GM18508 (cell line): ENCODE measurements at regions not wholly inside any gene's neighbourhood (a gene's known extent, or its start where the extent isn't known, plus 50 kb on each side); places are given as distances from the start of the nearest gene placed in this dataset.
"Not testable (repeated sequence)": the region's sequence is repeated elsewhere in the genome, so short reads cannot be mapped to it uniquely, and the experiment has no call there.

ENCODE experiments used
- ATAC-seq: cut with Tn5 transposase; IDR thresholded peaks from one replicate; pipeline ENCODE4 v1.9.1; 2021; ENCODE audit warnings: moderate number of reproducible peaks; ENCODE audit not compliant: insufficient read depth, unreplicated experiment

DNA sequence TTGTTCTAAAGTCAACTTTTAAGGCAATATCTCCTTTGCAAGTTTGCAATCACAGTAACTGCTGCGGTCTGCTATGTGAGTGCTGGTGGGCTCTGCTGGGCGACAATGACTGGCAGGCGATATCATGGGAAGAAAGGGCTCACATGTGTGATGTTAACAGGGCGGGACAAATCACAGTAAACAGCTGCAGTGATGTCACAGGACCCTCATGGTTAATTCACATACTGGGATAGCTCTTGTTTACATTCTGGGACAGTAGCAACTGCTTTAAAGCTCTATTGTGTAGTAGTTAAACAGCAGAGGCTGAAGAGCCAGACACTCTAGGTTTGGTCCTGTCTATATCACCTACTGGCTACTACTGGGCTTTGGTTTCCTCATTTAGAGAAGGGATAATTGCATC, 257.2 kb upstream of the ASIC2 start:
- no peak for ATAC-seq

DNA sequence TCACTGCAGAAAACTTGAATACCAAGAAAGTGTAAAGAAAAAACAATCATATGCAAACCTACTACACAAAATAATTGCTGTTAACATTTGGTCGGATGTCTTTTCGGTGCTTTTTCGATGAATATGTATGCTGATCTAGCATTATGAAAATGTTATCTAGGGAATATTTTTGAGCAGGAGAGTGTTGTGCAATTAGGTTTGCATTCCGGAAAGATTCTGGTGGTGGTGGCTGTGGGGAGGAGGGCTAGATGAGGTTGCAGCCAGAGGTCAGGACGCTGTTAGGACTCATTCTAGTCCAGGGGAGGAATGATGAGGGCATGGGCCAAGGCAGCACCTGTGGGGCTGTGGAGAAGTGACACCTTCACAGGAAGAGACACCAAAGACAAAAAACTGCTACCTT, 258.0 kb upstream of the ASIC2 start:
- ATAC-seq, result no peak

DNA sequence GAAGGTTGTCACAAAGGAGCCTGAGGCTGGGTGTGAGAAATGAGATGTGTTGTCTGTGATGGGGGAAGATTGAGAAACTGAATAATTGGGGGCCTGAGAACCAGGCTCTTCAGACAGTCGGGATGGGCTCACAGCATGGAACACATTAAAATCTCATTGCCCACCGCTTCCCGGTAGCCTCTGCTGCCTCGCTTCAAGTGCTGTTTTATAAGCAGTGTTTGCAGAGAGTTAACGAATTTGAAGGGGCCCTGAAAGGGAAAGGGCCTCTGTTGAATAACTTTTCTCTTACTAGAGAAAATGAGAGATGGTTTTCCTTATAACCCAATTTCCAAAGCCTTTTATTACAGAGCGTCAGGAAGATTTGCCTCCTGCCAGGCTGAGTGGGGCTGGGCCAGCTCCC, 258.8 kb upstream of the ASIC2 start:
- ATAC-seq, result no peak

DNA sequence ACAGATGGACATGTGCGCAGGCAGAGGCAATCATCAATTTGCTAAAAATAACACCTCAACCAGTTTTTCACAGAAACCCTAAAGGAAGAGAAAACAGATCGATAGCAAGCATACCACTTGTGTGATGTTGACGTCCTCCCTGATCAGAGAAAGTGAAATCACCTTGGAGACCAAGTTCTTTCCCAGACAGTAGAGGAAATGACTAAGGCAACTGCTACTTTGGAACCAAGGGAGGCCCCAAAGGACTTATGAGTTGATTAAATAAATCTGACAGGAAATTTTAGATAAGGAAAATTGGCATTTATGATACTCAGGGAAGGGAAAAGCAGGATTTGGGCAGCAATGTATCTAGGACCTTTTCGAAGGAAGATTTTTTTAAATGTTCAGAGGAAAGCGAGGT, 267.1 kb upstream of the ASIC2 start:
- no peak for ATAC-seq

DNA sequence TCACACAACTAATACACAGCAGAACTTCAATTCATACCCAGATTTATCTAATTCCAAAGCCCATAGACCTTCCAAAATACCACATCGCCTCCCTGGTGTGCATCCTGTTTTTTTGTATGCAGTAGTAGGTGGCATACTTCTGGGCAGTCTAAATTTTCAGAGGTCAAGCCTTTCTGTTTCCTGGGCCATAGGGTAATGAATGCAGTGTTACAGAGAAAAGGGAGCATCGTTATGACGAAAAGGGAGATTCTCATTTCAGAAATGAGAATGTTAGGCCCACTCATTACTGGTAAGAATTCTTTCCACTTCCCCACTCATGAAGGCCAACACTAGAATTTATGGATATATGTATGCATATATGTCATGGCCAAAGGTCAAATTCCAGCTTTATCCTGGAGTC, 267.8 kb upstream of the ASIC2 start:
- no peak for ATAC-seq

DNA sequence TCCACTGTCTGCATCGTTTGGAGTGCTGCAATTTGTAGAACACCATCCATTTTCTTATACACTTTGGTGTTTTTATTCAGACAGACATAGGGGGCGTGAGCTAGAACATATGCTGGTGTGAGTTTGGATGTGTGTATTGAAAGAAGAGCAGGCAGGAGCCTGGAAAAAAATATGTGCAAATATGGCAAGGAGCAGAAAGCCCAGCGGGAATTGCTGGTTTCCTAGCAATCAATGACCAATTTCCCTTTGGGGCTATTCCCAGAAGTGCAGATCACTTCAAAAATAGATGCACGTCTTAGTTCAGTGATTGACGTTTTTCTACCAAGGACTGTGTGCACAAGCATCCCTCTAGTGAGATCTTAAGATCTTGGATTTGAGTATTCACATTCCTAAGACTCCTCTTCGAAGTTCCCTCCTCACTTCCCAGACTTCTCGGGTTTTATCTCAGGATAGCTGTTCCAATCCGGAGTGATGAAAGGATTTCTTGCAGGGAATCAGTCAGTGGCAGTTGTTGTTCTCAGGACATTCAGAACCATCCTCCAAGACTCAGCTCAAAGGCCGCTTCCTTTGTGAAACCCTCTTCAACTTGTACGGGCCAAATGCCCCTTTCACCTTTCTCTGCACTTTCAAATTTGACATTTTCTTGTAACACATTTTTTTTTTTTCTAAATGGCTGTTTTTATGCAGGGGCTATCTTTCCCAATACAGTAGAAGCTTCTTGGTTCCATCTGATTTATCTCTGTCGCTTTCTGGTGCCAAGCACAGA, 268.7 kb upstream of the ASIC2 start:
- ATAC-seq, result no peak

DNA sequence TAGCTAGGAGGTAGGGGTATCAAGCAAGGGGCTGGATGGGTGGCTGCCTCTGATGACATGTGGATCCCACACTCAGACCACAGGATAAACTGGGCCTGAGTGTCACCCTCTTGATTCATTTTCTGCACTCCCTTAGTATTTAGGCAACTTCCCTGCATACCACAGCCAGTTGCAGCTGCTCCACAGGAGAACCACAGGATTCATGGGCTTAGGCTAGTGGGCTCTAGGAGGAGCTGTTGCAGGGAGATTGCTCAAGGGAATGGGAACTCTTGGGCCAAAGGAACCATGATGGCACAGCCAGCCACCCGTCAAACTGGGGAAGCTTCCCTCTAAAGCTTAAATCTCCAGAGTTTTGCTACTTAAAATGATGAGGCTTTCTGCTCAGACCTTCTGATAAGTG, 269.7 kb upstream of the ASIC2 start:
- ATAC-seq, result no peak

DNA sequence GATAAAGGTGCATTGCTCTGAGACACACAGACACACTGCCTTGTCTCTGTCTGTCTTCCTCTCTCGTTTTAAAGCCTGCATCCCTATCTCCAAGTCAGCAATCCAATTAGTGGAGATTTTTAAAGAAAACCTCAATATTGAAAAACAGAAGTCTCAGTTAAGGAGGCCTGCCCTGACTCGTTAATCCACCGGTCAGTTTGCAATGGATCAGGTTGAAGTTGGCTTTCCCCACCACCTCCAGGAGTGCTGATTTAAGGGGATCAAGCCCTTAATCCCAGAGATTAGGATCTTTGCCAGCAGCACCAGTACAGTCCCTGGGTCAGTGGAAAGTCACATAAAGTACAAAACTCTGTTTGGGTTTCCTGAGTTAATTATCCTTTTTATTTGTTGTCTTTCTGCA, 271.1 kb upstream of the ASIC2 start:
- no peak for ATAC-seq

DNA sequence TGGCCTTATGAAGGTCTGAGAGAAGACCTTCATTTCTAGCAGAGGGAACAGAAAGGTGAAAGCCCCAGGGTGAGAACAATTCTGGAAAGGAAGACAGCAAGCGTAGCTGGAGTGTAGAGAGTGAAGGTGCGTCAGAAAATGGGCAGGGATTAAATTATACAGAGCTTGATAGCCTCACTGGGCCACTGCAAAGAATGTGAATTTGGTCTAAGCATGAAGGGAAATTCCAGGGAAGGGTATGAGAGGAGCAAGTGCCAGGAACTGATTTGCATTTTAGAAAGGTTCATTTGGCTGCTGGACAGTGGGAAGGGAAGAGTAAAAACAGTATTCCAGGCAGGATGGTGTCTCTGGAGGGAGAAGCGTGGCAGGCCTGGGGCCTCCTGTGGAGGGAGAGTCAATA, 274.1 kb upstream of the ASIC2 start:
- no peak for ATAC-seq

DNA sequence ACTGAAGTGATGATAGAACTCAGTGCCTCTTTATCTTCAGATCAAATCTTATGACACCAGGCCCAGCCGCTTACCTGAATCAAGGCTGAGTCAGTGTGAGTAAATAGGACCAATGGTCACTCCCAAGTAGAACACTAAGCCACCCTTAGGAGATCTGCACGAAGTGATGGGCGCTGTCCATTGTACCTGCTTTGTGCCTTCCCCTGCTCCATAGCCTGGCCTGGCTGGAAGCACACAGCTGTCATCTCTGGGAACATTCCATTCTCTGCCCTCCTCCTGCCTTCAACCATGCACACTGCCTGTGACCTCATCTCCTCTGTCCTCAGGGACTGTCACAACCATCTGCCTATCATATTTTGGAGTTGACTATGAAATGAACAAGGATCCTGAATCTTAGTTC, 279.5 kb upstream of the ASIC2 start:
- ATAC-seq, result no peak

DNA sequence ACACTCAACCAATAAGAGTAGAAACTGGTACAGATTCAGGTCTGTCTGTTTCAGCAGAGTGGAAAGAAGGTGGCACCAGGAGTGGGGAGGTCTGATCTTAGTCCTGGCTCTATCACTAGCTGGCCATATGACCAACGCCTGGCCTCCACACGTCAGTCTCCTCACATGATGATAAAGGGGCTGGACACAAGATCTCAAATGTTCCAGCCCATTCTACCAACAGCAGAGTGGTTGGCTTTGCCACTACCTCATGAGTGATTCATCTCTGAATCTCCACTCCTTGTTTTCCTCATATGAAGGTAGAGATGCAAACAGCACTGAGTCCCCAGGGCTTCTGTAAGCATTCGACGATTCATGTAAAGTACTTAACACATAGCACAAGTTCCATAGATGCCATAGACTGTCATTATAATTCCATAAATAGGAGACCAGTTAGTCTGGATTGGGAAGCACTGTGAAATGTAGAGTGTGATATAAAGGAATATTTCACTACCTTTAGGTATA, 281.9 kb upstream of the ASIC2 start:
- ATAC-seq, result no peak

DNA sequence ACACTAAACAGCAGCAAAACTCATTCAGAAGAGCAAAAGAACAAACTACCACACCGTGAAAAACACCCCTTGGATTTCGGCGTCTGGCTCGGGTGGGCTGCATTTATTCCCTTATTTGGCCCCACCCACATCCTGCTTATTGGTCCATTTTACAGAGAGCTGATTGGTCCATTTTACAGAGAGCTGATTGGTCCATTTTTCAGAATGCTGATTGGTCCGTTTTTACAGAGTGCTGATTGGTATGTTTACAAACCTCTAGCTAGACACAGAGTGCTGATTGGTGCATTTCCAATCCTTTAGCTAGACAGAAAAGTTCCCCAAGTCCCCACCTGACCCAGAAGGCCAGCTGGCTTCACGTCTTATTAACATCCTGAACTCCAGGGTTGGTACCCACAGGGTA, 286.6 kb upstream of the ASIC2 start:
- not testable (repeated sequence) for ATAC-seq

DNA sequence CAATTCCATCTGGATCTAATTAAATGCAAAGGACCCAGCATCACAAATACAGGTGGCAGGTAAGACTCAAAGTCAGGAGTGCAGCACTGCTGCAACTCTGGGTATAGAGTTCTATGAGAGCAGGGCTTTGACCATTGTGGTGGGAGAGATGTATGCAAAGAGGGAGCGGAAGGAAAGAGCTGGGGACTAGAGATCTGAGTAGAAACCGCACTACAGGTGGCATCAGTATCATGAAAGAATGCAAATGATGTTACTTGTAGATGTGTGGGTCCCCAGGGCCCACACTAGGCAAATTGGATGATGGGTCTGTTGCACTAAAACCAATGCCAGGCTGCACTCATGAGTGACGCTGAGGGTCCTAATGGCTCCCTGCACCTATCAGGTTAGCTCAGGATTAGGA, 287.1 kb upstream of the ASIC2 start:
- no peak for ATAC-seq

DNA sequence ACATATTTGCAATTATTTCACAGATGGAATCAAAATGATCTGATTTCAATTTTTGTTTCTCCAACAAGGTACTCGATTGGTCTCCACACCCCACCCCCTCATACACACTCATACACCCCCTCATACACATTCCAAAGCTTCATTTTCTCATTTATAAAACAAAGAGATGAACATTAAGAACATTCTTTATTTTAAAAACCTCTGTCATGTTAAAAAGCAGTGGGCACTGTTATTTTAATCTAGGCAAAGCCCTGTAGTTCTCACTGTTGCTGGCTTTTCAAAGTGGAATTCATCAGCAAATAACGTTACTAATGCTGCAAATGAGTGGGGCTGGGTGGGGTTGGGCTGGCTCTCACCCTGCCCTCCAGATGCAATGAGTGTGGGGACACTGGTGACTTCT, 289.6 kb upstream of the ASIC2 start:
- no peak for ATAC-seq

DNA sequence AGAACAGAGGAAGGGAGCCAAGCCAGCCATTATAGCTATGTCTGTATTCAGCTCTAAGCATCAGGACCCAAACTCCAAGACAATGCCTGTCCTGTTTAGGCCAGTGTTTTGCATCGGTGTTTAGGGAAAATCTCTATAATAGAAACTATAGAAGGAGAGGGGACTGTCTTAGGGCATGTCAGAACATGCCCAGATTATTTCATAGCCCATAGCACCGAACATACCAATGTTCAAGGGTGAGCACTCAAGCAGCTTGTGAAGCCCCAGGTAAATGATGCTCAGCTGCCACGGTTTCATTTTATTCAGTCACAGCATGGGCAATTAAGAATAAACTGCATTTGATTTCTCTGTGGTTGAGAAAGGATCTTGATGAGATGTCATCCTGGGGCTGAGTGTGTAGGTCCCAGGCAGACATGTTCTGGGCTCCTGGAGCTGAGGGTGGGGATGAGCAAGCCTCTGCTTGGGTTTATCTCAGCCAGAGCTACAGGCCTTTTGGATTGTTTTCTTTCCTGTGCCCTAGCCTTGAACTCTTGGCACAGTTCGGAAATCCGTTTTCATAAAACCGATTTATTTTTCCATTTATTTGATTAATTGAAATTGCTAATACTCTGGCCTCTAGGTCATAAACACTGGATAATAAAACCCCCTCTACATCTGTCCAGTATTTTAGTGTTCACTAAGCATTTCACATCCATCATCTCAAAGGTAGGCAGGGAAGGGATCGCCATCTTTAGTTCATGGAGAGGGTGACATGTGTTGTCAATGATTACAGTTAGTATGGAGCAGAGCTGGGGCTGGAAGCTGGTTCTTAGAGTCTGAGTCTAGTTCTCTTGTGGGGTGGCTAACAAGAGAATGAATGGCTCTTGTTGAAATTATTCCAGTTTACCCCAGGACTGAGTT, 290.7 kb upstream of the ASIC2 start:
- no peak for ATAC-seq

DNA sequence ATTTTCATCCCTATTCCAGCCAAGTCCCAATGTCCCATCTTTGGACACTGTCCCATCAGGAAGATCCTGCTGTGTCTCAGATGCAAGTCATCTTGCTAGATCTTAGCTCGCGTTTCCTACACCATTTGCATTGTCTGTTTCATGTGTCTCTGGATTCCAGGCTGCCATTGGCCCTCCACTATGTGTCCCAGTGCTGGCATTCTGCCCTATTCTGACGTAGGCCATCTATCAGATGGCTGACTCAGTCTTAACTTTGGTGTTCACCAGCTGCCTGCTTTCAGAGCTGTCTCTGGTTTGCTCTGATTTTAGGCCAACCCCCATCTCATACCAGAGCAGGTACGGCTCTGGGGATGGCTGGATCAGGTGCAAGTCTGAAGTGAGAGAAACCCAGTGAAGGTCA, 300.9 kb upstream of the ASIC2 start:
- no peak for ATAC-seq

DNA sequence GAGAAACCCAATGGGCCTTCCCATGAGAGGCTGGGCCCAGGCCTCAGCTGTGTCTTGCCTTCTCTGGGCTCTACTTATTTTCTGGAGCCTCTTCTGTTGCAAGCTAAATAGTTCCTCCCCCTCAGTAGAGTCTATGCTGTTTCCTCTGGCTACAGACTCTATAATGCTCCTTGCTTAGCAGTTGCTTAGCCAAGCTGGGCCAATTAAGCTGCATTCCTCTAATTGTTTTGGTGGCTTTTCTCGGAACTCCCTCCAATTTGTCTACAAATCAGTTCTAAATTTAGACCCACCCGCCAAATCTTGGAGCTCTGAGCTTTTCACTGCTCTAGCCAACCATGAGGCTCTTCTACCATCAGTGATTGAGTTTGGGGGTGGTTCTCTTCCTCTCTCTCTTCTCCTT, 302.7 kb upstream of the ASIC2 start:
- ATAC-seq, result no peak

DNA sequence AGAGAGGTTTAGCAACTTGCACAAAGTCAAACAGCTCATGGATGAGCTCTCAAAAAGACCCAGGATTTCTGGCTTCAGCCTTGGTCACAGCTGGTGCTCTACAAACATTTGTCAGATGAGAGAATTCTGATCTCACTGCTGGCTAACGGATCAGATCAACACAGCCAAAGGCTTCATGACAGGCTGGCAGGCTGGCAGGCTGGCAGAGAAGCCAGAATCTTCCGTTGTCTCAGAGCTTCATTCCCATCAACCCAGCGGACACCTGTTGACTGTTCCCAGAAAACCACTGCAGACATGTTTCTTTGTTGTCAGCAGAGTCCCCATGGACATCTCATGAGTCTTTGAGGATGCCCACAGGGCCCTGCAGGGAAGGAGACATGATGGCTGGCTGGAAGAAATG, 303.8 kb upstream of the ASIC2 start:
- no peak for ATAC-seq

DNA sequence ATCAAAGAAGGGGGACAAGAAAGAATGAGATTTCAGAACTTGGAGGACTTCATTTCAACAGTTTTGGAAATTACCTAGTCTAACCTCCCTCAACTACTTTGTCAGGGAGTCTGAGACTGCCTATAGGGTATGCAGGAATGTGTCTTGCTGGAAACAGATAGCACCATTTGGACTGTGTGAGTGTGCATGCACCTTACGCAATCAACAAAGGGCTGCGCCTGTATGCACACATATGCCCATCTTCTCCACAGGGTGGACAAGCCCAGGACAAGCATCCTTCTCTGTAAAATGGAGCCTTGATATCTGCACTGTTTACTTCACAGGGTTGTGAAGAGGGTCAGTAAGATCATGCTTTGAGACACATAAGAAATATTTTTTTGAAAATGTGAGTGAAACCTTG, 305.7 kb upstream of the ASIC2 start:
- no peak for ATAC-seq

DNA sequence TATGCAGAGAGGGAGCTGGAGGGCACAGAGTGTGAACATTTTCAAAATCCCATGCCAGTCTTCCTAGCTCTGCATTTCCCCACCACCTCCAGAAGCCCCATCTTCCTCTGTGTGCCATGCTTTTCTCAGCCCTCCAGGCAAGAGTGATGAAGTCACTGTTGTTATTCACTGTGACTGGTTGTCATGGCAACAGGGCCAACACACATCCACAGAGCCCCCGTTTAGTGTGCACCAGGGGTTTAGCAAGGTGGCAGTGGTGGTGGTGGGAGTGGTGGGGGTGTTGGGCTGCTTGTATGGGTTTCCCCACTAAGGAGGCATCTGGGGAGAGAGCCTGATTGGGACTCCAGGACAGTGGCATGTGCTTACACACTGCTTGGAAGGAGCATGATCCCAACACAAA, 309.9 kb upstream of the ASIC2 start:
- no peak for ATAC-seq

DNA sequence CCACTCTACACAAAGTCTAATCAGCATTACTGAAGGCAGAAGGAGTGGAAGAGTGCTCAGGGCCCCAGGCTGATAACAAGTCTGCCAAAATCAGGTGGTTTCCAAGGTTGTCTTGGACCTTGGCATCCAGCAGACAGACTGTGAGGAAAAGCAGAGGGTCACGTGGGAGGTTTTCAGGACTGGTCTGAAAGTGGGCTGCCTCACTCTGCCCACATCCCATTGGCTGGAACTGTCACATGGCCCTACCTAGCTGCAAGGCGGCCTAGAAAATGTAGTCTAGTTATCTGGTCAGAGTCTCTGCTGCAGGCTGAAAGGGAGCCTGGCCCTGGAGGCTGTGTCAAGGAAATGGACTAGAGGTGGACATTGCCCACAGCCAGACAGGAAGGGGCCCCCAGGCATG, 310.7 kb upstream of the ASIC2 start:
- no peak for ATAC-seq

DNA sequence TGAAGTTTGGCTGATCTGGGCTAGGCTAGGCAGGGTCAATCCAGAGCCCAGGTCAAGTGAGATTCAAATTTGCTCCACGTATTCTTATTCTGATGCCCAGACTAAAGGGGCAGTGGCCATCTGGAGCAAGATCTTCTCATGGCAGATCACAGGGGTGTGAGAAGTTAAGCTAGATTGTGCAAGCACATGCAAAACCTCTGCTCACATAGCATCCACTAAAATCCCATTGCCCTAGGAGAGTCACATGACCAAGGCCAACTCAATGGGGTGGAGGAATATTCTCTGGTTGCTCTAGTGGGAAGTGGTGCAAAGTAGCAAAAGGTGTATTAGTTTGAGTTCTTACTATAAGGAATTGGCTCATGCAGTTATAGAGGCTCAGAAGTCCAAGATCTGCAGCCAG, 318.4 kb upstream of the ASIC2 start:
- ATAC-seq, result no peak
